ENCODE measurements at regions not wholly inside any gene's neighbourhood (a gene's known extent, or its start where the extent isn't known, plus 50 kb on each side); places are given as distances from the start of the nearest gene placed in this dataset.

GRCh38 chr18:45274026-45274425 is 341.2 kb upstream of the SLC14A2 start:
- no peak for DNase-seq

- no peak for DNase-seq
Measured at GRCh38 chr18:45275367-45276113, 339.7 kb upstream of the SLC14A2 start.

- no peak for DNase-seq
Measured at GRCh38 chr18:45276878-45277277, 338.4 kb upstream of the SLC14A2 start.

- no peak for DNase-seq
Measured at GRCh38 chr18:45277908-45278307, 337.4 kb upstream of the SLC14A2 start.

- DNase-seq, result no peak
Measured at GRCh38 chr18:45280481-45281276, 334.6 kb upstream of the SLC14A2 start.

- no peak for DNase-seq
Measured at GRCh38 chr18:45282101-45282812, 333.0 kb upstream of the SLC14A2 start.

GRCh38 chr18:45284174-45284573 is 331.1 kb upstream of the SLC14A2 start:
- DNase-seq, result no peak

GRCh38 chr18:45284851-45285250 is 330.4 kb upstream of the SLC14A2 start:
- DNase-seq, result no peak

- DNase-seq, result no peak
Measured at GRCh38 chr18:45285251-45285650, 330.0 kb upstream of the SLC14A2 start.

GRCh38 chr18:45286431-45286830 is 328.8 kb upstream of the SLC14A2 start:
- no peak for DNase-seq

GRCh38 chr18:45287531-45287930 is 327.7 kb upstream of the SLC14A2 start:
- no peak for DNase-seq

- DNase-seq, result no peak
Measured at GRCh38 chr18:45290364-45290763, 324.9 kb upstream of the SLC14A2 start.

GRCh38 chr18:45291621-45292615 is 323.4 kb upstream of the SLC14A2 start:
- DNase-seq, result no peak

GRCh38 chr18:45295388-45295787 is 319.9 kb upstream of the SLC14A2 start:
- no peak for DNase-seq

GRCh38 chr18:45298986-45299385 is 316.3 kb upstream of the SLC14A2 start:
- DNase-seq, result no peak

GRCh38 chr18:45303026-45303425 is 312.2 kb upstream of the SLC14A2 start:
- DNase-seq, result no peak

GRCh38 chr18:45304558-45304957 is 310.7 kb upstream of the SLC14A2 start:
- no peak for DNase-seq

GRCh38 chr18:45312555-45313126 is 302.6 kb upstream of the SLC14A2 start:
- DNase-seq, result no peak

GRCh38 chr18:45316127-45316526 is 299.1 kb upstream of the SLC14A2 start:
- no peak for DNase-seq

- no peak for DNase-seq
Measured at GRCh38 chr18:45317948-45318640, 297.2 kb upstream of the SLC14A2 start.

- DNase-seq, result no peak
Measured at GRCh38 chr18:45320724-45321123, 294.6 kb upstream of the SLC14A2 start.

Measured in right forelimb (tissue), 1 donor.